ENCODE measurements at regions not wholly inside any gene's neighbourhood (a gene's known extent, or its start where the extent isn't known, plus 50 kb on each side); places are given as distances from the start of the nearest gene placed in this dataset.

DNA sequence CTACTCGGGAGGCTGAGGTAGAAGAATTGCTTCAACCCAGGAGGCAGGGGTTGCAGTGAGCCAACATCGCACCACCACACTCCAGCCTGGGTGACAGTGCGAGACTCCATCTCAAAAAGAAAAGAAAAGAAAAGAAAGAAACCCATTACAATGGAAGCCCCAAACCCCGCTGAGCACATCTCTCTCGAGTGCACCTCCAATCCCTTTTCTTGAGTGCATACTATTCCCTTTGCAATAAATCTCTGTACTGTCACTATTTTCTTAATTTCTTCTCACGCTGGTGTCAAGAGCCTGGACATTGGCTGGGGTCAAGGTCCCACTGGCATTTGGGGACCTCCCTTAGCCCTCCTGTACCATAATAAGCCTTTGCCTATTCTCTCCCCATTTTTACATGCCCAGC lies 398.4 kb upstream of the EEF2KMT start:
- DNase-seq = no peak

DNA sequence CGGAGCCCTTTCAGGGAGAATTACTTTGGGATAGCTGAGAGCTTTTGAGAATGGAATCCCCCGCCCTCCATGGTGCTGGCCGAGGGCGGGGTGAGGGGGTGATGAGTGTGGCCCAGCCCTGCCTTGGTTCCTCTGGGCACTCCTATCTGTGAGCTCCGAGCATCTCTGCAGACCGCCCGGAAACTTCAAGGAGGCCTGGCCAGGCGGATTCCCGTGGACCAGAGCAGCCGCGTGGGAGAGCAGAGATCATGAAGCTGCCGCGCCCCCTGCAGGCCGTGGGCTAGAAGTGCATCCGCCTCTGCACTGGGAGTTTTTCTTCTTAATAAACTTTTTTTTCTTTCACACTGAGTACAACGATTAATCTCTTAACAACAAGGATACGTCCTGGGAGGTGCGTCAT lies 392.9 kb upstream of the EEF2KMT start:
- peak; percentile 4 for DNase-seq

DNA sequence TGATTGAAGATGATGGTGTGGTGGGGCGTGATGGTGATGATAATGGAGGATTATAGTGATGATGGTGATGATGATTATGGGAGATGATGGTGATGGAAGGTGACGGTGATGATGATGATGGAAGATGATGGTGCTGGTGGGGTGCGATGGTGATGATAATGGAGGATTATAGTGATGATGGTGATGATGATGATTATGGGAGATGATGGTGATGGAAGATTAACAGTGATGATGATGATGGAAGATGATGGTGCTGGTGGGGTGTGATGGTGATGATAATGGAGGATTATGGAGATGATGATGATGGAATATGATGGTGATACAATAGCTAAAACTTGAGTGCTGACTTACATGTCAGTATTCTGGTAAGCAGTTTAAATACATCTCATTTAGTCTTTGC lies 391.0 kb upstream of the EEF2KMT start:
- no peak for DNase-seq

DNA sequence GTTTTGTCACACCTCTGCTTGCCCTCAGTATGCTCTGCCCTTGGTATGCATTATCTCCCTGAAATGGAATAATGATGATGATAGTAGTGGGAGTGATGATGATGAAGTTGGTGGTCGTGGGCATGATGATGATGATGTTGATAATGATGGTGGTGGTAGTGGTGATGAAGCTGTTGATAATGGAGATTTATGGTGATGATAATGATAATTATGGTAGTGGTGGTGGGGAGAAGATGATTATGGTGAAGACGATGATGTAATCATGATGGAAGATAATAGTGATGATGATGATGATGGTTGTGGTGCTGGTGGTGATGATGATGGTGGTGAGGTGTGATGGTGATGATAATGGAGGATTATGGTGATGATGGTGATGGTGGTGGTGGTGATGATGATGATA lies 390.1 kb upstream of the EEF2KMT start:
- no peak for DNase-seq

DNA sequence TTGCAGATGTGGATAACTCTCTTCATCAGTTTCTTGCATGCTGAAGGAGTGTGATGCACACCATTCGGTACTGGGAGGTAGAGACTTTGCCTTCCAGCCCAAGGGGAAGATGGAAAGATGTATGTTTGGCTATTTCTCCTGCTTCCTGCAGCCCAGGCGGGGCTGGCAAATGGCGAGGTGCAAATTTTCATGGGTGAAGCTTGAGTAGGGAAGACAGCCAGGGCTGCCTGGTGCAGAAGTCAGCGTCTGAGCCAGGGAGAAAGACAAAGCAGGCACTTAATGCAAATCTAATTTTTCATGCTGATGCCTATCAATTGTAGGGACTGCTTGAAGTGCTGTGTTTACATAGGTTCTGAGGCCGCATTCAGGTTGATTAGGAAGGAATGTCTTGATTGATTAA lies 384.7 kb upstream of the EEF2KMT start:
- DNase-seq = no peak

DNA sequence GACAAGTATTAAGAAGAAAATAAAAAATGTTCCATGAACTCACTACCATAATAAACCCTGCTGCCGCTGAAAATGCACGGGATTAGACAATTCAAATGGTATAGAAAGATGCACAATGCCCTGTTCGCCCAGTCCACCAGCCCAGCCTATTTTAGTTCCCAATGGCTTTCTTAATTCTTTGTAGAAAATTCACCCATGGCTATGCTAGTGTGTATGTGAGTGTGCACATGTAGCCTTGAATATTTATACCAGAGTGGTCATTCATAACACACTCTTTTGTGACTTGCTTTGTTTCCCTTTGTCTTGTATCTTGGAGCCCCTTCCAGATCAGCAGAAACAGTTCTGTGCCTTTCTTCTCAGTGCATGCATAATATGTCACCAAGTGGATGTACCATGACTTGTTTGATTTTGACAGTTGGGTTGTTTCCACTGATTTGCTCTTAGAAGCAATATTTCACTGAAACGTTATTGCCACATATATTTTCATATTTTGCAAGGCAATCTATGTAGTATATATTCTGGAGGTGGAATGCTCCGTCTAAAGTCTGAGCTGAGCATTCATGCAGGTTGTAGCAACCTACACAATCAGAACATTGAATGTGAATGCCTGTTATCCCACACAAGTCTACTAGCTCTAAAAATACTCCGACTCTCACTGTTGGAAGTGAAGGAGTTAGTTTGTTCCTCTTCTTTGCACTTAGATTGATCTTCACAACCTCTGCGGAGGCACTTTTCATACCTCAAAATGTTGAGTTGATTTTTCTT lies 383.0 kb upstream of the EEF2KMT start:
- no peak for DNase-seq

DNA sequence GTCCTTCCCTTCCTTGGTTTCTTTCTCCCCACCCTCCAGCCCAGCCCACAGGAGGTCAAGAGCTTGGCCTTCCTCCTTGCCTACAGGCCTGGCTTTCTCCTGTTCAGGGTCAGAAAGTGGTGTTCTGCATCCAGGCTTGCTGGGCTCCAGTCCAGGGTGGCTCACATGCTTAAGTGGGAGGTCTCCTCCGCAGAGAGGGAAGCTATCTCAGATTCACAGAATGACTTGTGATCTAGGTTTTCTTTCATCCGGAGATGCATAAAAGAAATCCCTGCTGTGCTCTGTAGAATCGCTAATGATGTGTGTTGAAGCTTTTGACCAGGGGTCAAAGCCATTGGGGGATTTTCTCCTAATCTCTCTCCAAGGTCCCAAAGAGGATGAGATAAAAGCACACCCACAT lies 382.3 kb upstream of the EEF2KMT start:
- no peak for DNase-seq

DNA sequence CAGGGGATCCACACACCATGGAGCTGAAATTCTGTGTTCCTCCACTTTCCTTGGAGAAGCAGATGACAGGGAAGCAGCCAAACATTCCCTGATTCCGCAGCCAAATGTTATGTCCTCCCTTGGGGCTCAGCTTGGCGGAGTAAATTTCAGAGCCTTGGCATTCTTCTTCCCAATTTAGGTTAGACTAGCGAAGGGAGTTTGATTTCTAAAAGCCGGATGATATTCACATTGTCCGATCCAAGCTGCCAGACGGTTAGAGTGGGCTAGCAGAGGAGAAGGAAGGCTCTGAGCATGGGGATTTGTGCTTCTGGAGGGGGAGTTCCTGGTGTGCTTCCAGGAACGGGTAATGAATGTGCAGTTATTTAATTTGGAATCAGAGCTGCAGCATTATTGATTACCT lies 380.4 kb upstream of the EEF2KMT start:
- DNase-seq = no peak

DNA sequence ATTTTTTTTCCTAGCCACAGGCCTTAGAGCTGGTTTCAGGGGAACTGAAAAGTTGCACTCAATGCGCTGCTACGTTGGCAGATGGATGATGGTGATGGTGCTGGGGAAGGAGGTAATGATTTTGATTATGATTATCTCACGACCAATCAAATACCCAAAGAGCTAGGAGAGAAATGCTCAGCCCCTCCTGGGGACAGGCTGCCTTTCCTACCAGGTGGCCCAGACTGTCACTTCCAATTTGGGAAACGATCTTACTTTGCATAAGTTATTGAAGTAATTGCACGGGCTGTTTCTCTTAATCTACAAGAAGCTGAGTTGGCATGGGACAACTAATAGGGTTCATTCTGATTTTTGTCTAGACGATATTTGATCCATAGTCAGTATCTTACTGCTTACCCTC lies 379.7 kb upstream of the EEF2KMT start:
- no peak for DNase-seq

DNA sequence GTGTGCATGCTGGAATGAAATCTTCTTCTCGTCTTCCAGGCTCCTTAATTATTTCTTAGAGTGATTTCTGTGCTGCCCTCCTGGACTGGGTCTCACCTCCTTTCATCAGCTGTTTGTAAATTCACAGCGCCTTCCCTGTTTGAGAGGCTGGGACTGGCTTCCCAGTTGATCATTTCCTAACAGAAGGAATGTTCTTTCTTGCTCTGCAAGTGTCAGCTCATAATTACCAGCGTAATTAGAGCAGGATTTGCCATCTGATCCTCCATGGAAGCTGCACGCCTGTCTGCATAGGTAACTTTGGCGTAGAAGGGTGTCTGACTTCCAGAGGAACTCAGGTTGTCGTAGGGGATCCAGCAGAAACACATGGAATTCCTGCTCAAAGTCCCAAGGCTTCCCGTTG lies 375.0 kb upstream of the EEF2KMT start:
- DNase-seq = no peak

DNA sequence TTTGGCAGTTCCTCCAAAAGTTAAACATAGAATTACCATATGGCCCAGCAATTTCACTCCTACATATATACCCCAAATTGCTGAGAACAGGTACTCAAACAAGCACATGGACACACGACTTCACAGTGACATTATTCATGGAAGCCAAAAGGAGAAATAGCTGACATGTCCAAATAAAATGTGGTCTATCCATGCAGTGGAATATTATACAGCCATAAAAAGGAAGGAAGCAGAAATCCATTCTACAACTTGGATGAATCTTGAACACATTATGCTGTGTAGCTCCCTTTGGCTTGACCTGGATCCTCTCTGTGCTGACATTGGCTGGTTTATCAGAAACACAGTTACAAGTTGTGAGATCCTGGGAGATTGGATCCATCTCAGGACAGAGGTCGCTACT lies 370.9 kb upstream of the EEF2KMT start:
- DNase-seq = no peak

DNA sequence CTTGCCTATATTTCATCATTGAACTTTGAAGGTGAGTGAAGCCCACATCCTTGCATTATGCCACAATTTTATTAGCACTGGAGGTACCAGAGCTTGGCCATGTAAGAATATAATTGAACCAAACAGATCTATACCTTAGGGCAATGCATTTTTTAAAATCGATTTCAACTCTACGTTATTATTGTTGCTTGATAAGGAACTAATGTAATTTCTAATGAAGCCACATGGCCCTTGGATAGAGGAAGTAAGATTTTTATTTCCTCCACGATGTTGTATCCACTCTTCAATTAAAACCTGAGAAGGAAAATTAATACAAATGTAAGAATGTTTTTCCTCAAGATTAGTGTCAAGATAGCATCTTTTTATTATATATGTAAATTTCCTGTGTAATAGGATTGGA lies 370.0 kb upstream of the EEF2KMT start:
- no peak for DNase-seq

DNA sequence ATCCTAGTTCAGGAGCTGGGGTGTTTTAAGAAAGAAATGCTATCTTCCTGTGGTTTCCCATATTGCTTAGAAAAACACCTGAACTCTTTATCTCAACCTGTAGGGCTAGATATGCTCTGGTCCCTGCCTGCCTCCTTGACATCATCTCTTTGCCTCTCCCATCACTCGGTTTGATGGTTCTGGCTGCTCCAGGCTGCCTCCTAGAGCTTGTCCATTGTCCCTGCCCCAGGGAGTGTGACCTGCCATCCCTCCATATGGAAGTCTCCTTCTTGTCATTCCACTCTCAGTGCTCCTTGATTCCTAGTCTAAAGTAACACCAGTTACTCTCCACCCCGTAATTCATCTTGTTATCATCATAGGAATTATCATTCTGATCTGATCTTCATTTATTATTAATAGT lies 369.0 kb upstream of the EEF2KMT start:
- DNase-seq = no peak

DNA sequence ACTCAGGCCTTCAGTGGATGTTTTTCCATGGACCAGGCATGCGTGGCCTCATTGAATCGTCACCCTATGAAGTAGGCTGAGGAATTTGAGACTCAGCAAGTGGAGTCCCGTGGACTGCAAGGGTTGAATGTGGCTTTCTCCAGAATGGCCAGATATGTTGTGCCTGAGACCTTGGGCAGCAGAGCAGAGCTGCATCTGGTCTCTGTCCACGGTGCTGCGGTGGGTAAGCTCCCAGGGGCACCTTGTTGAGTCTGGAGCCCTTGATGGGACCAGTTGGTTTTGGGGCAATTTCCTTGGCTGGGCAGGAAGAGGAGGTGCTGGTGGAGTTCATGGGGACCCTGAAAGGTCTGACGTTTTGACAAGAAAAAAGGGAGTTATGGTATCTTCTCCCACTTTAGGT lies 368.1 kb upstream of the EEF2KMT start:
- no peak for DNase-seq

DNA sequence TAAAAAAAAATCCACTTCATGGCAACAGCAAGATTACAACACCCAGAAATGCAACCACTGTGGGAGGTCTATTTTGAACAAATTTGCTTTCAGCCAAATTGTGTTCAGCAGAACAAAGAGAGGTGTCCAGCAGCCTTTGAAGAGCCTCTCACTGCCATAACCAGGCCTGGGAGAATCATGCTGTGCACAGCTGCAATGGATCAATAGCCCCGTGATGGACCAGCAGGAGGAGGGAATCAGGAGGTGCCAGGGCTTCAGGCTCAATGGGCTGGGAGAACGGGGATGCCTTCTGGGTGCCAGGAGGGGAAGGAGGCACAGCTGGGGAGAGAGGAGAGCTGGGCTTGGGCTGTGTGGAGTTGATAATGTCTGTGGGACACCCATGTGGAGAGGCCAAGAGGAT lies 366.2 kb upstream of the EEF2KMT start:
- no peak for DNase-seq

DNA sequence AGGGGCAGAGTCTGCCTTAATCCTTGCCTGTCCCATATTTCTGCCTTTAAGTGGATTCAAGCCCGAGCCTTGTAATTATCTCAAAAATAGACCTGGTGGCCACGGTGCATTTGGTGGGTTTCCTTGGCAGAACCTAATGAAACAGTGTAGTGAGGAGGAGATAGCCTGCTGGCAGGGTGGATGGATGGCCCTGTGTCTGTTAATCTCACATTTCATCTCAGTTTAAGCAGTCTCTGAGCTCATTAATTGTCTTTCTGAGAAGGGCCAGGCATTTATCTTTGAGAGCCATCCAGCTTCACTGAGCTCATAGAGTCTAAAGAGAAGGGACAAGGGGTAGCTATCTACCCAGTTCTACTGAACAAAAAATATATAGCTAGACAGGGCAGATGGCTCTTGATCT lies 364.0 kb upstream of the EEF2KMT start:
- no peak for DNase-seq

DNA sequence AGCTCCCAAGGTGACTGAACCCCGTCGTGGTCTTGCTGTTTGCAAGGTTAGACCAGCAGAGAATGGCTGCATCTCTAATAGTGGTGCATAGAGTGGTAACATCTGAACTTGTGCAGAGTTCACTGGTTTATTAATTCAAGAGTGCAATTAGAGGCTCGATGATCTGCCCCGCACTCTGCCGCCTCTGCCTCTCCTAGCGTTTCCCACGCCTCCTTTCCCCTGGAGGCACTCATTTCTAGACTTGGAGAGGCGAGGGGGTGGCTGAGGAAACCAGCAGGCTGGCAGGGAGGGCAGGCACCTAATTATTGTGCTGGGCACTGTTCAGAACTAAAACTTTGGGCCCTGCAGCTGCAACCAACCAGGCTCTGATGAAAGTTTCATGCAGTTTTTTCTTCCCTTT lies 363.5 kb upstream of the EEF2KMT start:
- no peak for DNase-seq

DNA sequence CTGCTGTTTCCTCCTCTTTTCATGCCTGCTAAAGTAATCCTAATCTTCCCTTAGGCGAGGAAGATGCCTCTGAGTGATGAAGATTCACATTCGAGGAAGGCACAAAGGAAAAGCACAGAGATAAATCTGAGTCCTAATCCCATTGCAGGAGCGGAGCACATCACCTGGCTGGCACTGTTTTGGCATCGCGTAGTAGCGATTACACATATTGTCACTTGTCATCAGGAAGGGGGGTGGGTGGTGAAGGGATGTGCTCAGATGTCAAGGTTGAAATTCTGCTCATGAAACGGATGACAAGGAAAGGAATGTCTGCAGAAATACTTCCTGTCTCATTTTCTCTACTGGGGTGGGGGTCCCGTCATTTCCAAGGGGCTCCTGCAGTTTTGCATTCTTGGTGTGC lies 363.1 kb upstream of the EEF2KMT start:
- DNase-seq = no peak

DNA sequence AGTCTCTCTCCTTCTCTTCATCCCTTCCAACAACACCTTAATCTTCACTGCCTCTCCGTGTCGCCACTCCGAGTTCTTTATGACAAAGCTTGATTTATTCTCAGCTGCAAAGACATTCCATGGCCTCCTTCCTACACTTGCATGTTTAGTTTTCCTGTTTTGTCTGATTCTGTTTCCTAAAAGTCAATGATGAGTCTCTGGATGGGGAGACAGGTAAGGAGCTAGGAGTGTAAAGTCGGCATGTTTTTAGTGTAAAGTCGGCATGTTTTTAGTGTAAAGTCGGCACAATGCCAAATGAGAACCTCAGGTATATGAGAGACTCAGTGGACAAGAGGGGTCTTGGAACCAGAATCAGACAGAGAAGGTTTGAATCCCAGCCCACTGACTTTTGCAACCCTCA lies 362.3 kb upstream of the EEF2KMT start:
- DNase-seq = no peak

DNA sequence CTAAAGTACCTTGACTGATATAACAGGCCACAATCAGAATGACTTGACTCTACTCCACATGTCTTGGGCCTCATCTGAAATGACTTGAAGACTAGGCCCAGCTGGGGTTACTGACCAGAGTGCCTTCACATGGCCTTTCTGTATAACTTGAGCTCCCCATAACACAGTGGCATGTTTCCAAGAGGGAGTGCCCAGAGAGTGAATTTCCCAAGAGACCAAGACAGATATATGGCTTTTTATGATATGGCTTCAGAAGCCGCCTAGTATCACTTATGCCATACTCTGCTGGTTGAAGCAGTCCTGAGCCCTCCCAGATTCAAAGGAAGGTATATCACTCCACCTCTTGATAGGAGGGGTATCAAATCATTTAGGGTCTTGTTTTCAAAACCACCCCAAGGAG lies 357.5 kb upstream of the EEF2KMT start:
- DNase-seq = no peak

DNA sequence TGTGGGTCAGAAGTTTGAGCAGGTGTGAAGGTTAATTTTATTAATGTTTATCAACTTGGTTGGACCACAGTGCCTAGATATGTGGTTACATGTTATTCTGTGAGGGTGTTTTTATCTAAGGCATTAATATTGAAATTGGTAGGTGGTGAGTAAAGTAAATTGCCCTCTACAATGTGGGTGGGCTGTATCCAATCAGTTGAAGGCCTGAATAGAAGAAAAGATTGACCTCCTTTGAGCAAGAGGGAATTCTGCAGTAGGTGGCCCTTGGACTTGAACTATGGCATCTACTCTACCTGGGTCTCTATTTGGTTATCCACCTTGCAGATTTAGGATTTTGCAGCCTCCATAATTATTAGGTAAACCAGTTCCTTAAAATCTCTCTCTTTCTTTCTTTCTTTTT lies 356.8 kb upstream of the EEF2KMT start:
- no peak for DNase-seq

DNA sequence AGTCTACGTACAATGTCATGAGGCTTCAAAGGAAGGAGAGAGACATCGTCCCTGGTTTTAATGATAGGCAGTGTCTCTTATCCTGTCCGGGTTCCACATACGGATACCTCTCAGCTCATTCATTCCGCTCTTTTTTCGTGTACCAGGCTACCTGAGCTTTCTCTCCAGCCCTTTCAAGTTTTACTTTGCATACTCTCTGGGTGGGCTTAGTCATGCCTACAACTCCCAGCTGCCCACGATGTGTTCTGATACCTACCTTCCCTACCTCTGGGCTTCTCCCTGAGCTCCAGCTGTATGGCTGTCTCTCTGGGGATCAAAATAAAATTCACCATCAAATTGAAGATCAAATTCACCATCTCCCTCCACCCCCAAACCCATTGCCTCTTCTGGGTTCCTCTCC lies 354.0 kb upstream of the EEF2KMT start:
- DNase-seq = no peak

DNA sequence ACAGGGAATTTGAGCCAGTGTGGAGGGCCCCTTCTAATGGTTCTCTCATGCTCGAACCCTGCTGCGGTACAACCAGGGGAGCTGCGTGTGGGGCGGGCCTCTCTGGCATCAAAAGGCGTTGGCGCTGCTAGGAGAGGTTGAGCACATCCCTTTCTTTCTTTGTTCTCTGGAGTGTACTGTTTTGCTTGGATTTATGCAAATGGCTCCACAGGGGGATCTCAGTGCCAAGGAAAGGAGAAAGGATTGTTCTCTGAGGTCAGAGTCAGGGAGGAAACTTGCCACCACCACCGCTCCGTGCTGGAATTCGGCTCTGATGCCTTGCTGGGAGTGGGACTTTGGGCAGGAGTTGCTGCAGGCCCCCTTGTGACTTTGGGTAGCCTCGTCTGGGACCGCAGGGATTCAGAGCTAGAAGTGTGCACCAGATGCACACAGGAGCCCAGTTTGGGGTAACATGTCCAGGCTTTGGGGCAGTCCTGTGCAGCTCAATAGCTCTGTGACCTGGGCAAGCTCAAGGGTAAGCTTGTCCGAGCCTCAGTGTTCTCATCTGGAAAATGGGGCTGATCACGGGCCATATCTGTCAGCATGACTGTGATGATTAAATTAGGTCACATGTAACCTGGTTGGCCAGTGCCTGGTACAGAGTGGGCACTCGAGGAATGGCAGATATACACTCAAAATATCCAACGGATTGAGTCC lies 353.0 kb upstream of the EEF2KMT start:
- DNase-seq = no peak

DNA sequence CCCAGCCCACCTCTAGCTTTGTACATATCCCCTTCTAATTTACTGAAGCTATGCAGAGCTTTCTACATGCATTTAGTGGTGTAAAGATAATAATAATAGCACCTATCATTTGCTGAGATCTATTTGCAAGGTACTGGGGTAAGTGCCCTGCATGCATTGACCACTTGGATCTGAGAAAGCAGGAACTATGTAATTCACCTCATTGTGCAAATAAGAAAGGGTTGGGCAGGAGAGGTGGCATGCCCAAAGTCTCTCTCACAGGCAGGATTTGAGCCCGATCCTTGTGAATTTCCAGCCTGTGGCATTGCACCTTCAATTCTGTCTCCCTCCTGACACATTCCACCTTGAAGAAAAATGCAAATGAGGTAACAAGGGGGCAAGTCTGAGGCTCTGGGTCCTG lies 352.3 kb upstream of the EEF2KMT start:
- no peak for DNase-seq

DNA sequence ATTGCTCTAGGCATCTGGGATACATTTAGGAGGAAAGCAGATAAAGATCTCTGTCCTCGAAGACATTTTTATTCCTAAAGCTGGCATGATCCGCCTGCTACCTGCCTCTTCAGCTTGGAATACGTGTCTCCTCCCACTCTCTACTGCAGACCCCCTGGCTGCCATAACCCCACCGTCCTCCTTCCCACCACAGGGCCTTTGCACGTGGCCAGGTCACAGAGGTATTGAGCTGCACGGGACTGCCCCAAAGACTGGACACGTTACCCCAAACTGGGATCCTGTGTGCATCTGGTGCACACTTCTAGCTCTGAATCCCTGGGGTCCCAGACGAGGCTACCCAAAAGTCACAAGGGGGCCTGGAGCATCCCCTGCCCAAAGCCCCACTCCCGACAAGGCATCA lies 351.2 kb upstream of the EEF2KMT start:
- no peak for DNase-seq

Measured in NCI-H748 treated with DMSO at 0.1 percent for 48 hours (cell line).